ENCODE measurements at regions not wholly inside any gene's neighbourhood (a gene's known extent, or its start where the extent isn't known, plus 50 kb on each side); places are given as distances from the start of the nearest gene placed in this dataset.
"Not testable (repeated sequence)": the region's sequence is repeated elsewhere in the genome, so short reads cannot be mapped to it uniquely, and the experiment has no call there.

GRCh38 chr1:146376309-146376707 lies 147.5 kb upstream of the NOTCH2NLA start:
- peak overlapping the region; percentile 54 to 95 (median 92) for H3K27ac ChIP-seq
- H3K27me3 ChIP-seq; H3K36me3 ChIP-seq (replicated peaks in 1 of 2; ENCODE audit: insufficient read depth in 1 of 2, low read depth in 2 of 2); intact Hi-C loops (cut with DNase I); H3K4me3 ChIP-seq; H3K9me3 ChIP-seq; H3K4me1 ChIP-seq: not testable (repeated sequence)
- peak in 1 of 7 experiments; percentile 17 for TF ChIP-seq CTCF (IDR thresholded peaks at IDR 0.05)
- DNase-seq (peak; percentile 90 to 95 (median 90)), ATAC-seq (peak; percentile 84)
- WGBS, 2 donors, result 0% methylated on average over 17 to 25 of the region's 27 CpGs

- not testable (repeated sequence) for DNase-seq
Observed at GRCh38 chr1:146375108-146375507, 146.3 kb upstream of the NOTCH2NLA start.

DNA sequence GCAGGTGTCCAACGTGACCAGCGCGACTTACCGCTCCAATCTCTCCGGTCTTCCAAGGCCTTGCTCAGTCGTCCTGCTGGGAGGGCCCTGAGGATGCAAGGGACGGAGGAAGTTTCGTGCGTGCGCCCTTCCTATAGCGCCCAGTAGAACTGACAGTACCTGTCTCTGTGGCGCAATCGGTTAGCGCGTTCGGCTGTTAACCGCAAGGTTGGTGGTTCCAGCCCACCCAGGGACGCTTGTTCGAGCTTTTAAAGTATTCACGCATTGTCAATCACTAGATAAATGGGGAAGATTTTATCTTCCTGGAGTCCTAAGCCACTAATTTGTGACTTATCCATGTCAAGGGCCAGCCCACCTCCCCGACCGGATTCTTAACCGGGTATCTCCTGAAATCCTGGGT lies 141.1 kb upstream of the NOTCH2NLA start:
- H3K4me1 ChIP-seq; ATAC-seq; H3K27me3 ChIP-seq; H3K9me3 ChIP-seq; intact Hi-C loops (cut with DNase I); H3K36me3 ChIP-seq (replicated peaks in 1 of 2; ENCODE audit: insufficient read depth in 1 of 2, low read depth in 2 of 2): not testable (repeated sequence)
- peak in 2 of 3 donors; percentile 26 to 28 for TF ChIP-seq POLR2A (IDR thresholded peaks at IDR 0.05)
- peak; percentile 29 to 57 (median 44) for DNase-seq
- Histone ChIP-seq H3K27ac (peak overlapping the region in 3 of 4 donors; percentile 54 to 78 (median 62)), H3K4me3 (peak overlapping the region in 1 of 2 donors; percentile 10)
- 0% methylated on average over 7 to 18 of the region's 23 CpGs for WGBS, 2 donors

More at GRCh38 chr1:146375108-146375507, 146.3 kb upstream of the NOTCH2NLA start:
- H3K27me3 ChIP-seq; intact Hi-C loops (cut with DNase I); H3K4me1 ChIP-seq; H3K36me3 ChIP-seq (replicated peaks in 1 of 2; ENCODE audit: insufficient read depth in 1 of 2, low read depth in 2 of 2); H3K4me3 ChIP-seq; ATAC-seq; H3K9me3 ChIP-seq; H3K27ac ChIP-seq: not testable (repeated sequence)
- 91 to 92% methylated on average over 6 of the region's 6 CpGs for WGBS, 2 donors

DNA sequence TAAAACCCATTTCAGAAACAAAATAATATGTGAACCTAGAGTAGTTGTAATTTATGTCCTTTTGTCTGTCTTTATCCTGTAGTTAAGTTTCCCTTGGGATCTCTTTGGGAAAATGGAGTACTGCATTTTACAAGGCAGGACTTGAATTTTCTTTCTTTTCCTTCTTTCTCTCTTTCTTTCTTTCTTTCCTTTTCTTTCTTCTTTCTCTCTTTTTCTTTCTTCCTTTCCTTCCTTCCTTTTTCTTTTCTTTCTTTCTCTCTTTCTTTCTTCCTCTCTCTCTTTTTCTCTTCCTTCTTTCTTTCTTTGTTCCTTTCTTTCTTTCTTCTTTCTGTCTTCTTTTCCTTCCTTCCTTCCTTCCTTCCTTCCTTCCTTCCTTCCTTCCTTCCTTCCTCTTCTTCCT lies 126.6 kb upstream of the NOTCH2NLA start:
- H3K9me3 ChIP-seq; H3K4me3 ChIP-seq; H3K36me3 ChIP-seq (replicated peaks in 1 of 2; ENCODE audit: insufficient read depth in 1 of 2, low read depth in 2 of 2); H3K27me3 ChIP-seq; ATAC-seq; H3K27ac ChIP-seq; intact Hi-C loops (cut with DNase I); DNase-seq; H3K4me1 ChIP-seq: not testable (repeated sequence)

DNA sequence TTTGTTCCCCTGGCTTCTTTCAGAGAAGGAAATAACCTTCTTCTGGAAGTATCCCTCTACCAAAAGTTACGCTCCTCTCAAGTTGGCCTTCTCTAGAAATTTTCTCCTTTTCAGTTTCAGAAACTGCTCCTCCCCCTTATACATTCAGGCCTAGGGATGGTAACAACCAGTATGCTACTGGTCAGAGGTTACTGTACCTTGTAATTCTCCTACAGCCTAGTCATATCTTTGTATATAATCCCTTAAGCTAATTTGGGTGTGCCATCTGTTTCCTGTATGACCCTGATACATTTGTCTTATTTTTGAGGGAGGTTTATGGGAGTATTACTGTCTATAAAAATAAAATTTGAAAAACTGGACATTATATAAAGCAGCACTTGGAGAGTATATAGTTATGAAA lies 98.0 kb upstream of the NOTCH2NLA start:
- intact Hi-C loops (cut with DNase I); DNase-seq; H3K27ac ChIP-seq; ATAC-seq; H3K4me1 ChIP-seq; H3K9me3 ChIP-seq; H3K36me3 ChIP-seq (replicated peaks in 1 of 2; ENCODE audit: insufficient read depth in 1 of 2, low read depth in 2 of 2); H3K4me3 ChIP-seq; H3K27me3 ChIP-seq: not testable (repeated sequence)
- WGBS, 2 donors, result no CpG with 5 or more reads among the region's 1 CpG

GRCh38 chr1:146324463-146324862 lies 95.6 kb upstream of the NOTCH2NLA start:
- H3K4me3 ChIP-seq; H3K27ac ChIP-seq; DNase-seq; ATAC-seq; H3K27me3 ChIP-seq; H3K4me1 ChIP-seq; H3K36me3 ChIP-seq (replicated peaks in 1 of 2; ENCODE audit: insufficient read depth in 1 of 2, low read depth in 2 of 2); intact Hi-C loops (cut with DNase I); H3K9me3 ChIP-seq: not testable (repeated sequence)
- 75% methylated on average over 2 of the region's 2 CpGs; no CpG with 5 or more reads in 1 of the 2 donors for WGBS, 2 donors

DNA sequence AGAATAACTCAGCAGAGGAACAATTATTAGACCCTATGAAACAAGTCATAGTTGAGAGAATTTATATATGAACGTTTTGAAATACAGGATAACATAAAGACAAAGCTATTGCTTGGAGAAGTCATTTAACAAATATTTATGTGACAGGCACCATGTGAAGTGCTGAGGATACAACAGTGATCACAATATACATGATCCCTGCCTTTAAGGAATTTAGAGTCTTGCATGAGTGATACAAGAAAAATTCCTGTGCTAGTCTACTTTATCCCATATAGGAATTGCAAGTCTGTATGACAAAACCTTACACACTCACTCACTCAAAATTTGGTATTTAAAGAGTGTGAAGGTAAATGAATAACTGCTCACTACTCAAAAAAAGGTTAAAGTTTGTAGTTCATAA lies 94.5 kb upstream of the NOTCH2NLA start:
- H3K9me3 ChIP-seq; H3K36me3 ChIP-seq (replicated peaks in 1 of 2; ENCODE audit: insufficient read depth in 1 of 2, low read depth in 2 of 2); ATAC-seq; H3K27me3 ChIP-seq; H3K27ac ChIP-seq; H3K4me3 ChIP-seq; H3K4me1 ChIP-seq; DNase-seq; intact Hi-C loops (cut with DNase I): not testable (repeated sequence)
- whole genome bisulfite sequencing, 2 donors, result 20% methylated on average over 1 of the region's 1 CpG; no CpG with 5 or more reads in 1 of the 2 donors

- H3K36me3 ChIP-seq (replicated peaks in 1 of 2; ENCODE audit: insufficient read depth in 1 of 2, low read depth in 2 of 2); DNase-seq; H3K4me3 ChIP-seq; H3K4me1 ChIP-seq; H3K27ac ChIP-seq; H3K27me3 ChIP-seq; intact Hi-C loops (cut with DNase I); H3K9me3 ChIP-seq: not testable (repeated sequence)
- peak; percentile 53 for ATAC-seq
- WGBS, 2 donors, result no CpG with 5 or more reads among the region's 4 CpGs
Observed at GRCh38 chr1:146322893-146323292, 94.1 kb upstream of the NOTCH2NLA start.

DNA sequence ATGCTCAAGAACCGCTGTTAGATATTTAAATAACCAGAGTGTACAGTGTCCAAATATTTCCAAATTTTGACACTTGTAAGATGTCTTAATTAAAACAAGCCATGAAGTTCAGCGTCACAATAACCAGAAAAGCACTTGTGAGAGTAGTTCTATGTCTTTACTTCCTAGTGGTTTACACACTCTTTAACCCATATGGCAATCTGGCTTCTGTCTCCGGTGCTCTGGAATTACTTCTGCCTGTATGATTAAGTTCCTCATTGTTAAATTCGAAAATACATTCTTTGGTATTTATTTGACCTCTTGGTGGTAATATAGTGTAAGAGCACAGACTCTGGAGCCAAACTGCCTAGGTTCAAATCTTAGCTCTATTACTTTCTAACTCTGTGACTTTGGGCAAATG lies 89.9 kb upstream of the NOTCH2NLA start:
- intact Hi-C loops (cut with DNase I); H3K27ac ChIP-seq; ATAC-seq; H3K27me3 ChIP-seq; H3K36me3 ChIP-seq (replicated peaks in 1 of 2; ENCODE audit: insufficient read depth in 1 of 2, low read depth in 2 of 2); DNase-seq; H3K4me3 ChIP-seq; H3K4me1 ChIP-seq; H3K9me3 ChIP-seq: not testable (repeated sequence)
- 80 to 100% methylated on average over 1 to 2 of the region's 4 CpGs for WGBS, 2 donors

DNA sequence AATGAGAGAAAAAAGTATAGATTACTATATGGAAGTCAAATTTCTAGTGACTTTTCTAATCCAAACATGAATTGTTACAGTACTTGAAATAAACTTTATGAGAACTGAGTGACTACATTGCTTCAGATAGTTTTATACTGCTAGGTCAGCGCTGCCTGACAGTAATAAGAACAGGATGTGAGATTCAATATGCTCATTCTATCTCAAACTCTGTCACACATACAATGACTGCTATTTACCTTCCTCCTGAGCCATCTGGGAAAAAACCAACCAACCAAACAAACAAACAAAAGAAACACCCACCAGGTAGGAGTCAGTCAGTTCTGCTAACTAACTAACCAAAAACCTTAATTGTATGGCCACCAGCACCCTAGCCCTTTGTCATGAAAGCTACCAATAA lies 89.0 kb upstream of the NOTCH2NLA start:
- H3K9me3 ChIP-seq; ATAC-seq; DNase-seq; H3K27me3 ChIP-seq; intact Hi-C loops (cut with DNase I); H3K4me3 ChIP-seq; H3K27ac ChIP-seq; H3K4me1 ChIP-seq; H3K36me3 ChIP-seq (replicated peaks in 1 of 2; ENCODE audit: insufficient read depth in 1 of 2, low read depth in 2 of 2): not testable (repeated sequence)
- 80 to 91% methylated on average over 1 of the region's 1 CpG for WGBS, 2 donors

- H3K27ac ChIP-seq; H3K4me3 ChIP-seq; ATAC-seq; H3K9me3 ChIP-seq; DNase-seq; H3K4me1 ChIP-seq; H3K36me3 ChIP-seq (replicated peaks in 1 of 2; ENCODE audit: insufficient read depth in 1 of 2, low read depth in 2 of 2); intact Hi-C loops (cut with DNase I); H3K27me3 ChIP-seq: not testable (repeated sequence)
- no CpG with 5 or more reads among the region's 5 CpGs for WGBS, 2 donors
Observed at GRCh38 chr1:146314449-146315246, 85.8 kb upstream of the NOTCH2NLA start.
